Hepatocyte (in vitro differentiated cells): ENCODE measurements at regions not wholly inside any gene's neighbourhood (a gene's known extent, or its start where the extent isn't known, plus 50 kb on each side); places are given as distances from the start of the nearest gene placed in this dataset.

ENCODE experiments used
- EZH2 ChIP-seq: fragments of 200-600 bp; sonication (generic); IDR thresholded peaks from 2 replicates; pipeline ENCODE4 v1.6.1; 2016; ENCODE audit warnings: antibody characterized with exemption, mild to moderate bottlenecking, borderline replicate concordance
- EZH2phosphoT487 ChIP-seq: fragments of 200-600 bp; sonication (generic); IDR thresholded peaks from one replicate; pipeline ENCODE4 v1.6.1; 2018; ENCODE audit warnings: antibody characterized with exemption, mild to moderate bottlenecking, low read depth, moderate library complexity; ENCODE audit not compliant: unreplicated experiment, severe bottlenecking
- TF ChIP-seq, protein P1 (sequence below): fragments of 200-600 bp; sonication (generic); IDR thresholded peaks from 2 replicates; pipeline ENCODE4 v1.5.1; 2016; ENCODE audit warnings: antibody characterized with exemption, mild to moderate bottlenecking; ENCODE audit not compliant: poor library complexity

GRCh38 chr1:22284906-22285548 is 142.1 kb upstream of the WNT4 start:
- no peak for TF ChIP-seq EZH2
- TF ChIP-seq, protein P1, sequence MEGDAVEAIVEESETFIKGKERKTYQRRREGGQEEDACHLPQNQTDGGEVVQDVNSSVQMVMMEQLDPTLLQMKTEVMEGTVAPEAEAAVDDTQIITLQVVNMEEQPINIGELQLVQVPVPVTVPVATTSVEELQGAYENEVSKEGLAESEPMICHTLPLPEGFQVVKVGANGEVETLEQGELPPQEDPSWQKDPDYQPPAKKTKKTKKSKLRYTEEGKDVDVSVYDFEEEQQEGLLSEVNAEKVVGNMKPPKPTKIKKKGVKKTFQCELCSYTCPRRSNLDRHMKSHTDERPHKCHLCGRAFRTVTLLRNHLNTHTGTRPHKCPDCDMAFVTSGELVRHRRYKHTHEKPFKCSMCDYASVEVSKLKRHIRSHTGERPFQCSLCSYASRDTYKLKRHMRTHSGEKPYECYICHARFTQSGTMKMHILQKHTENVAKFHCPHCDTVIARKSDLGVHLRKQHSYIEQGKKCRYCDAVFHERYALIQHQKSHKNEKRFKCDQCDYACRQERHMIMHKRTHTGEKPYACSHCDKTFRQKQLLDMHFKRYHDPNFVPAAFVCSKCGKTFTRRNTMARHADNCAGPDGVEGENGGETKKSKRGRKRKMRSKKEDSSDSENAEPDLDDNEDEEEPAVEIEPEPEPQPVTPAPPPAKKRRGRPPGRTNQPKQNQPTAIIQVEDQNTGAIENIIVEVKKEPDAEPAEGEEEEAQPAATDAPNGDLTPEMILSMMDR = no peak
- no peak for TF ChIP-seq EZH2phosphoT487
